NCI-H460 (cell line): ENCODE measurements at regions not wholly inside any gene's neighbourhood (a gene's known extent, or its start where the extent isn't known, plus 50 kb on each side); places are given as distances from the start of the nearest gene placed in this dataset.

Experiments used
- DNase-seq: peaks from one replicate; pipeline ENCODE4 v3.0.0-alpha.2; 2016; ENCODE audit warnings: low read depth; ENCODE audit errors: extremely low read depth

GRCh38 chr4:35066406-35066805, 1177.9 kb downstream of the ARAP2 start:
- DNase-seq: no peak

- no peak for DNase-seq
These were observed 1163.5 kb downstream of the ARAP2 start for GRCh38 chr4:35080799-35081198.

GRCh38 chr4:35087218-35087617, 1157.1 kb downstream of the ARAP2 start:
- DNase-seq: no peak

- no peak for DNase-seq
These were observed 1143.4 kb downstream of the ARAP2 start for GRCh38 chr4:35100932-35101331.

- no peak for DNase-seq
These were observed 1142.2 kb downstream of the ARAP2 start for GRCh38 chr4:35102066-35102465.

GRCh38 chr4:35105486-35105885, 1138.8 kb downstream of the ARAP2 start:
- DNase-seq: no peak

GRCh38 chr4:35106091-35106734, 1138.1 kb downstream of the ARAP2 start:
- no peak for DNase-seq

- no peak for DNase-seq
These were observed 1120.2 kb downstream of the ARAP2 start for GRCh38 chr4:35124106-35124505.

GRCh38 chr4:35125995-35126712, 1118.2 kb downstream of the ARAP2 start:
- no peak for DNase-seq

- no peak for DNase-seq
These were observed 1105.9 kb downstream of the ARAP2 start for GRCh38 chr4:35138449-35138848.

- DNase-seq: no peak
These were observed 1096.6 kb downstream of the ARAP2 start for GRCh38 chr4:35147761-35148160.

GRCh38 chr4:35151816-35152572, 1092.3 kb downstream of the ARAP2 start:
- DNase-seq: no peak

- no peak for DNase-seq
These were observed 1081.1 kb downstream of the ARAP2 start for GRCh38 chr4:35163168-35163567.

GRCh38 chr4:35164063-35164462, 1080.3 kb downstream of the ARAP2 start:
- no peak for DNase-seq

- DNase-seq: no peak
These were observed 1077.8 kb downstream of the ARAP2 start for GRCh38 chr4:35166466-35166865.

GRCh38 chr4:35167385-35167784, 1076.9 kb downstream of the ARAP2 start:
- no peak for DNase-seq

GRCh38 chr4:35175487-35175886, 1068.8 kb downstream of the ARAP2 start:
- no peak for DNase-seq

GRCh38 chr4:35175894-35176293, 1068.4 kb downstream of the ARAP2 start:
- DNase-seq: no peak

- no peak for DNase-seq
These were observed 1061.9 kb downstream of the ARAP2 start for GRCh38 chr4:35182451-35182850.

- DNase-seq: no peak
These were observed 1054.2 kb downstream of the ARAP2 start for GRCh38 chr4:35189988-35190613.

- no peak for DNase-seq
These were observed 1042.9 kb downstream of the ARAP2 start for GRCh38 chr4:35201403-35201802.
